DMS153 (cell line): ENCODE measurements at regions not wholly inside any gene's neighbourhood (a gene's known extent, or its start where the extent isn't known, plus 50 kb on each side); places are given as distances from the start of the nearest gene placed in this dataset.

Source experiments
- DNase-seq: peaks from one replicate; lab custom pipeline; 2025; lab: John Stamatoyannopoulos, UW

DNA sequence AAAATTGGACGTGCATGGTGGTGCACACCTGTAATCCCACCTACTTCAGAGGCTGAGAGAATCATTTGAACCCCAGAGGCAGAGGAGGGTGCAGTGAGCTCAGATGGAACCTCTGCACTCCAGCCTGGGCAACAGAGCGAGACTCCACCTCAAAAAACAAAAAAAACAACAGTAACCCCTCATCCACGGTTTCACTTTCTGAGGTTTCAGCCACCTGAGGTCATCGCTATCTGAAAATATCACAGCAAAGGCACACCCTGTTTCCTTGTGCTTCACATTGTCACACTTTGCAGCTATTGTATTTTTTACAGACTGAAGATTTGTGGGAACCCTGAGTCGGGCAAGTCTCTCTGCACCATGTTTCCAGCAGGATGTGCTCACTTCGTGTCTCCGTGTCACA, 54.1 kb upstream of the FOXQ1 start:
- DNase-seq: no peak

DNA sequence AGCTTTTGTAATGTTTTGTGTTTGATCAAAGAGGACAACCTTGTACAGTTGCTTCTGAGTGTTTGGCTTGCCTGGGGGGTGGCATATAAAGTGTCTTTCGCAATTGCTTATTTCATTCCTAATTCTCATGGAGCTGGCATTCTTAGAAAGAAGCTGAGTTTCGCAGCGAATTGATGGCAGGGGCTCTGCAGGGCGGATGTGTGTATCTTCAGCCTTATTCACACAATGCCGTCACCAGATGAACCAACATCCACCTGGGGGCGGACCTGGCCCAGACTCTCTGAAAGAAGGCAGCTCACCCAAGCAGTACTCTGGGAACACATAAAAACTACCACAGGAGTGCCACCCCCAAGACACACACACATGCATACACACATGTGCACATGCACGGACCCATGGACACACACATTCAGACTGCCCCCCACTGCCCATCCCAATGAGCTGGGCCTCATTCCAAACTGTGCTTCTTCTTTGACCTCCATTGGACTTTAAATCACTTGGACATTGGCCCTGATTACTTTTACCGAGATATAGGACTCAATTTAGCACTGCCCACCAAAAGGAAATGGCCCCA, 55.4 kb upstream of the FOXQ1 start:
- no peak for DNase-seq

DNA sequence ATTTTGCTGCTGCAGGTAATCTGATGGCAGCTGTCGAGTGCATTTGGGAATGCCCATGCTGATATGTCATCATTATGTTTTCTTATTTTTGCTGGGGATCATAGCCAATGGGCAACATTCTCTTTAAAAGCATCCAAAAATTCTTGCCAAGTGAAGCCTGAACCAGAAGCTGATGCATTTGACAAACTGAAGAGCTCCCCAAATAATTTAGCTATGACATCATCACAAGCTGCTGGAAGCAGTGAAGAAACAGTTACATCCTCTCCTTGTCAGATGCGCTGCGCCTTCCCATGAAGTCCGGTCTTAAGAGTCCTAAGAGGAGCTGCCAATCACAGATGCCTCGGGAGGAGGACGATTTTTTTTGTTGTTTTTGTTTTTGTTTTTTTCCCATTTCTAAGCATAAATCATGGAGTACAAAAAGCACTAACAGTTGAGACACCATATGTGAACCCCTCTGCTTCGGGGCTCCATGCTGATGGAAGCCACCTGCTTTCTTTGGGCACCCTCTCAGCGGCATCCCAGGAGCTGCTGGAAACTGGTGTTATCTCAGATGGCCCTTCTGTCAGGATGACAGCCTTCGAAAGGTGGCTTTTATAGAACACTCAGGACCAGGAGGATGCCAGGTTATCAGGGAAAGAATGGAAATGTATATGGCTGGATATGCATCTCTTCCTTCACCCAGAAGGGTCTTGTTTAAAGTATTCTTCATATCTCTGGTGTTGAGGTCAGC, 56.1 kb upstream of the FOXQ1 start:
- no peak for DNase-seq

DNA sequence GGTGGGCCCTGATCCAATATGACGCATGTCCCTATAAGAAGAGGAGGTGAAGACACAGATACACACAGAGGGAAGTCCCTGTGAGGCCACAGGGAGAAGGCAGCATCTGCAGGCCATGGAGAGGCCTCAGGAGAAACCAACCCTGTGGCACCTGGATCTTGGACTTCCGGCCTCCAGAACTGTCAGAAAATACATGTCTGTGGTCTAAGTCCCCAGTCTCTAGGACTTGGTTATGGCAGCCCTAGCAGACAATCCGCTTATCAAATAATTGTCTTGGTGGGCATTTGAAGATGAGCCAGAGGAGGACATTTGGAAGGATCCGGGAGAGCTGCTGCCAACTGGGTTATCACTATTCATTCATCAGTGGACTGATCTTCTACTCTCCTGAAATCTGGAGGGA, 57.6 kb upstream of the FOXQ1 start:
- no peak for DNase-seq

DNA sequence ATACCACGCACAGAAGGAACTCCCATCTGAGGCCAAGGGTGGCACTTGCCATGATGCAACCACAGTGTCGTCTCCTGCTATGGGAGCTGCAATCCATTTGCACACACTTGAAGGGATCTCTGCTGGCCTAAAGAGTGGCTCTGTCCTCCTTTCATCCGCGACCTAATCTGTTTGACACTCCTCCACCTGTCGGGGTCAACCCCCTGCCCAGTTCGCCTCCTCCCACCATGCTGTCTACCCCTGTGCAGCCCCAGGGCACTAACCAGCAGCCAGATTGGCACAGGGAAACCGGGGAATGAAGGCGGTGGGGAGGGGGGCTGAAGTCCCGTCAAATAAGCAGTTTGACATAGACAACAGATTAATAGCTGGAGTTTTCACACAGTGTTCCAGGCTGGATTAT, 58.1 kb upstream of the FOXQ1 start:
- DNase-seq: no peak

DNA sequence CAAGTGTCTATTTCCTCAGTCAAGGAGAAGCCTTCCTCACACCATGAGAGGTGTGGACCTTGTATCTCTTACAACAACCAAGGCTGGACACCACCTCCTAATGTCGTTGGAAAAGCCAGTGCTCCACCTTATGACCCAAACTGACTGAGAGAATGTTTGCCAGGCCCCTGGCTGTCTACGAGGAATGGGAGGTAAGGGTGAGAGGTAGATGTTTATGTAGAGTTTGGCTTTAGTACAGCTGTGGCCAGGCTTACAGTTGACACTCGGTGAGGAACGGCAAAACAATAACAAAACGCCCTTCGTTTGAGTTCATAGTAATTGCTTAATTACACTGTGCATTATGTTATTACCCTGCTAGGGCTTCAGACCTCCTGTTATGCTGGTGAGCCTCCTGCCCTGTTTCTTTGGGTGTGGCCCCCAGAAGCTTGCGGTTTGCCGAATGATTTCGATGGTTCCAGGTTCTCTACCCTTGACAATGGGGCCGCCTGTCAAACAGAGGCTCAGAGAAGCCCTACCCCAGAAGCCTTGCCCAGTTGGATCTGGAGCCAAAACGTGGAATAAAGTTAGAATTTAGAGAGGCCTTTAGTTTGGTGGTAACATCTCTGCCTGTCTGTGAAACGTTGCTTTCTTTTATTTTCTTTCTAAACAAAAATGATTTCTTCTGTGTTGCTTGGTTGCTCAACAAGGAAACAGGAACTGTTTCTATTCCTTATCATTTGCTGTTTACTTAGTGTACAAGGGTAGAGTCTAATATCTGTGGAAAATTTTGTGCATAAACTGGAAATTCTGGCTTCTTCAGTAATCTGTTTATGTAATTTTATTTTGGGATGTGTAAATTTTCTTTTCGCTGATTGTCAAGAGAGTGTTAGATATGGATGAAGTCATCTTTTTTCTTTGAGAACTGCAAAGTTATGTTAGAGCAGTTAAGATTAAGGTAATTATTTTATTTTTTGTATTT, 60.4 kb upstream of the FOXQ1 start:
- DNase-seq: no peak

DNA sequence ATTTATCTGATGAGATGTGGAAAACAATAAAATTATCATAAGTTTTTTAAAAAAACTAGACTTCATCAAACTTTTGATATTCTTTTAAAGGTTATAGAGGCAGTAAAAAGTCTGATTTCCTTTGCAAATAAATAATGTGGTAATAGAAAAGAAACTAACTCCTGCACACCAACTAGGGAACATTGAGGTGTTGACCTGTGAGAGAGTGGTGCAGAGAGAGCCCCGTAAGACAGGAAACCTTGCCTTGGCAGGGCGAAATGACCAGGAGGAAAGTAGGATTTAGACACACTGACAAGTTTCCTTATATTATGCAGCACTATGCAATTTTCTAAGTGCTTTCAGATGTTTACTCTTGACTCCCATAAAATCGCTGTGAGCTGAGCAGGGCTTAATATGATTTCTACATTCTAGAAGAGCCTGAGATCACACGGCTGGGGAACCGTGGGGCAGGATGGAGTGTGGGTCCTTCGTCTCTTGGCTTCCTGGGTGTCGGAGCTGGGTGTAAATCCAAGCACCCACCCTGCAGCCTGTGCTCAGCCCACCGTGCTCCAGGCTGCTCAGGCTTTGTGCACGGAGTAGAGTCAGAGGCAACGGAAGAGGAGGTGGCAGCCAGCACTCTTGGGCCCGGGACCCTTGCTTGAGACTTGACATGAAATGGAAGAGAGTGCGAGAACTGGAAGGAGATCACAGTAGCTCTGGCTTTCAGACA, 61.3 kb upstream of the FOXQ1 start:
- no peak for DNase-seq

DNA sequence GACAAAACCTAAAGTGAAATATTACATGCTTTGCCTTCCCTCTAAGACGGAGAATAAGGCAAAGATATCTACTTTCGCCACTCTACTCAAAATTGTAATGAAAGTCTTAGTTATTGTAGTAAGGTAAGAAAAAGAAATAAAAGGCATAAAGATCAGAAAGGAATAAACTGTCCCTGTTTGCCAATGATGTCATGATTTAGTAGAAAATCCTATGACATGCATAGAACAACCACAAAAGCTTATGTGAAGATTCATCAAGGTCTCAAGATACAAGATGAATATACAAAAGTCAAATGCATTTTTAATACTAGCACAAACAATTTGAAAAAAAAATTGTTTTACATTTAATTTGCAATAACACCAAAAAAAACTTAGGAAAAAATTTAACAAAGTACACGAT, 64.0 kb upstream of the FOXQ1 start:
- DNase-seq: no peak

DNA sequence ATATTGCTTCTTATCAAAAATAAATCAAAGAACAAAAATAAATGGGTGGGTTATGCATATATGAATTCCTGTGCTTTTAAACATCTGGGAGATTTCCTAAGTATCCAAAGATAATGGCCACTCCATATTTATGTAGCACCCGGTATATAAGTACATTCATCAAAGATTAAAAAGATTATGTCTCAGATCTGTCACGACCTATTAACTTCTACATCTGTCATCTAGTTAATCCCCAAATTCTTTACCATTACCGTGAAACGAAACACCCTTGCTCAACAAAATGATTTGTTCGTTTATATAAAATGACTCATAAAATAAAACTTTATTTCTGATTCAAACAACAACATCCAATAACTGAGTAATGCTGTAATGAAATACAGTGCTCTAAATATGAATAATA, 64.8 kb upstream of the FOXQ1 start:
- no peak for DNase-seq

DNA sequence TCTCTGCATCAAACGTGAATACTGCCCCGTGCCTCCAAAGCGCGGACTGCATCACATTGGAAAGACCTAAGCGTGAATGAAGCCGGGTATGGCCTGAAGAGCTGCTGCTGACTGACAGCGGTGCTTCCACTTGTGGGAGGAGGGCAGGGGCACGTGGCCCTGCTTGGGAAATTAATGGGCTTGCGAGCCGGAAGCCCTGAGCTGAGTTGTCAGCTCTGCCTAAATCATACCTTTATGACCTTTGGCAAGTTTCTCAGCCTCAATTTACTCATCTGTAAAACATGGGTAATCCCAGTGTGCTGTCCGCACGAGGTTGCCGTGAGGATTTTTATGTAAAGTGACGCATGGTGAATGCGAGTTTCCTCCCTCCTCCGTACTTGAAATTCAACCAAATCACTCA, 67.0 kb upstream of the FOXQ1 start:
- no peak for DNase-seq

DNA sequence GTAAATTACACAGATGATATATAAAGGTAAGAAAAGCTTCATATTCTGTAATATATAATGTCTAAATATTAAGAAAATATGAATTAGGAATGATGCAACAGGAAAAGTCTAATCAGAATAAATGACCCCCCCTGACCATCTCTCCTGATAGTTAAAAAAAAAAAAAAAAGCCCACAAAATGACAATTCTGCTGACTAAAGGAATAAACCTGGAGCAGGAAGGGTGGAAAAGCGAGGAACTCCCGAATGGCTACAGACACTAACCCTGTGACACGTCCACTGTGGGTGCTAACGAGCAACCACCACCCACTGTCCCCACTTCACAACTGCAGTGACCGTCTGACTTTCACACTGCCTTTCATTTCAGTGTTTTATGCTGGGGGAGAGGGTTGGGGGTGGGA, 67.6 kb upstream of the FOXQ1 start:
- DNase-seq: no peak

DNA sequence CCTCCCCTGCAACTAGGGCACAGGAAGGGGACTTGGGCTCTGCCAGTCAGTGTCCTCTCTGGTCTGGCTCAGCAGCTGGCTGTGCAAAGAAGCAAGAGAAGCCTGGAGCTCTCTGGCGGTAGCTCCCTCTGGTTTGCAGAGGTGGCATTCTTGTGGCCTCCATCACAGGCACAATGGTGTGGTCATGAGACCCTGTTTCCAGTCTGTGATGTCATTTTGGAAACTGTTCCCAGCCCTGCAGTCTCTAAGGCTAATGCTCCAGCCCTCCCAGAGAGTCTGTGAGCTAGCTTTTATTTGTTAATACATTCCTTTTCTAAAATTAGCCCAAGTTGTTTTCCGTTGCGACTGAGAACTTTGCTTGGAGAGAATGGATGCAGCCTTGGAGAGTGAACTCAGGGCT, 69.5 kb upstream of the FOXQ1 start:
- DNase-seq: no peak

DNA sequence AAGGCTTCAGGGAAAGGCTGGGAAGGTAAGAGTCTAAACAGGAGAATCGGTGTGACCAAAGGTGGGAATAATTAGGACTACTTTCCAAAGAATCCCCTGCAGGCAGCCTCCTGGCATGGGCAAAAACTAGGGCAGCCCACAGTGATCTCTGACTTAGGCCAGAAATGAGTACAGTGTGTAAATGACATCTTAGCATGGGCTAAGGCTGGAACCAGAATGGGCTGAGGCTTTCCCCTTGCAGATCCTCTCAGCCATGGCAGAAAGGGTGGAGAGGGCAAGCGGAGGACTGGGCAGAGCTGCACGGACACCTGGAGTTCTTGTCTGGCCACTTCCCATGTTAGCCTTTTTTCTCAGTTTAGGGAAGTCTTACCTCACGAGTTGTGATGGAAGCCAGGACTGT, 69.9 kb upstream of the FOXQ1 start:
- DNase-seq: no peak

DNA sequence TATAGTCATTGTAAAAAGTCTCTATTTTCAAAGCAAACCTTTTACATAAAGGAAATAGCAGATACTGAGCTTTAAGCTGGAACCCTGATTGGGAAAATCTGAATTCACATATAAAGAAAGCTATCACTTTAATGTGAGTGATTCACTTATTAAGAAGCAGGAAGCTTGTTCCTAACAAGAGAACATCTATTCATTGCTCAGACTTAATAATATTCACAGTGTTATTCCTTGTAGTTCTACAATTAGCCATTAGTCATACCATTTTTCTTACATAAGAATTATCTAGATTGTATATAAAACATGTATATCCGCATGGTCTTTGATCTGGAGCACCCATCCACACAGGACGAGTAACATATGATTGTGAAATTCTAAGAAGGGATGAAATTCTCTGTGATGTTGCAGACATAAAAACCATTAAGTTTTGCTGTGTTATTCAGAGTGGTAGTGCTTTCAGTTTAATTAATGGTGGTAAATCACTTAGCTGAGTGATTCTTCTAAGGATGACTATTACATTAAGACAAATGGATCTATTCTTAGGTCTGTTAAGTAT, 71.1 kb upstream of the FOXQ1 start:
- no peak for DNase-seq

DNA sequence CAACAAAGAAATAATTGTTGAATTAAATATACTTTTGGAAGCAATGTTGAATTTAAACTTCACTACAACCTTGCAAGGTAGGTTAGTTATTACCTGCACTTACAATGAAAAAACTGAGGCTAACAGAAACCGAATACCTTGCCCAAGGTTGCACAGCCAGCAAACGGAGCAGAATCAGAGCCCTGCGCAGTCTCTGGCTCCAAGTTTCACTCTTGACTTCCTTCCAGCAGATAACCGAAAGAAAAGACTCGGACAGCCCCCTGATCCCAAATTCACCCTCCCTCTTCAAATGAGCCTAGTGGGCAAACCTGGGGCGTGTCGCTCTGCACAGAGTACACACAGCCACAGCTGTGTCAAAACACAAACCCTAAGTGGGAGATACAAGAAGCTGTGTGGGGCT, 72.1 kb upstream of the FOXQ1 start:
- no peak for DNase-seq

DNA sequence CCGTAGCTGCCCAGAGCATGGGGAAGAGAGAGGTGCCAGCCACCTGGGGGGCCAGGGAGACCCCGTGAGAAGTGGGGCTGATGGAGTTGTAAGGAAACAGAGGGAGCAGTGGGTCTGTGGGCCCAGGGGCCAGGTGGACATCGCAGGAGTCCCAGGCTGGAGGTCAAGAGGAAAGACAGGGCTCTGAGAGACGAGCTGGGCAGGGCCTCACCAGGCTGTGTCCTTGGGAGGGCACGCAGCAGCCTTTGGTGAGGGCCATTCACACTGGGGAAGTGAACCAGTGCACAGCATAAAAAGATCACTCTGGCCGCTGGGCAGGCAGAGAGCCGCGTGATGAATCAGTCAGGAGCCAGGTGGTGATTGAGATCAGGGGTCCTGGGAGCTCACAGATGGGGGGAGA, 73.9 kb upstream of the FOXQ1 start:
- no peak for DNase-seq

DNA sequence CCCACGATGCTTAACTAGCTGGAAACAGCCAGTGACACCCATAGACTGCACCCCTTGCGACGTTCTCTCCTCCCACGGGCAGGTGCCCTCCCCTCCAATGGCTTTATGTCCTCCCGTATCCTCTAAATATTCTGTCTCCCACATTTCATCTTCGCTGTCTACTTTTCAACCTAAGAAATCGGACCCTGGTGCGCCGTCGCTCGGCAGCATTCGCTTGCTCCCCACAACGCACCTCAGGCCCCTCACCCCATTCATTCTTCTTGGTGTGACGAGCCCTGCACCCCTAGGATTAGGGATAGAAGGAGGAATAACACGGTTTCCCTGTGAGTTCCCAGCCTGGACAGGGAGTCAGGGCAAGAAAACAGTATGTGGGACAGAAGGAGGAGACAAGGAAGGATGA, 74.3 kb upstream of the FOXQ1 start:
- DNase-seq: no peak

DNA sequence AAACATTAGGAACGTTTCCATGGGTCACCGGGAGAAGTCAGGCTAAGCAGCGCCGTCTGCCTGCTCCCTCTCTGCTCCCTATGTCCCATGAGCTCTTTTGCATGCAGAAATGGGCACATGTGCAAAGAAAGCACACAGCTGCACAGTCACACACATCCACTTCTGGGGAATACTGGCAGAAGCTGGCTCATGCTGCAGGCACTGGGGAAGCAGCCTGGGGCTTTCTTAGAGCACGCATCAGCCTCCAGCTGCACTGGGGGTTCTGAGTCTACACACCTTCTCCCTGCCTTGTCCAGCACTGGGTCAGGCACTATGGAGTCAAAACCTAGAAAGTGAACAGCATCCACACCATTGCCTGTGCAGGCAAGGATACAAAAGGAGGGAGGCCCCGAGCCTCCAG, 76.1 kb upstream of the FOXQ1 start:
- no peak for DNase-seq

DNA sequence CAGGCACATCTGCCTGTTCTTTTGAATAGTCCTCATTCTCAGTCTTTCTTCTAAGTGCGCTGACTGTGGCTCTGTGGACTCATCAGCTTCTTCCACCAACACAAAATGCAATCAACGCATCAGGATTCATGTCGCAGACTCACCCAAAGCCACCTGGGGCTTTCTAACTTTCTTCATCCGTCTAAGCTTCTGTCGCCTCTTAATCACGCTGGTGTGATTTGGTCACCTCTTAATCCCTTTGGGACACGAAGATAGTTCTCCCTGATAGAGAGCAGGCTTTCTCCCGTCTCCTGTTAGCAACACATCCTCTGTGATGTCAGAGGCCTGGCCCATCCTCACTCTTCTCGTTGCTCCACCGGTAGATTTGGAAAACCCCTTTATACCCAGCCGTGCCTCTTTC, 78.0 kb upstream of the FOXQ1 start:
- no peak for DNase-seq

DNA sequence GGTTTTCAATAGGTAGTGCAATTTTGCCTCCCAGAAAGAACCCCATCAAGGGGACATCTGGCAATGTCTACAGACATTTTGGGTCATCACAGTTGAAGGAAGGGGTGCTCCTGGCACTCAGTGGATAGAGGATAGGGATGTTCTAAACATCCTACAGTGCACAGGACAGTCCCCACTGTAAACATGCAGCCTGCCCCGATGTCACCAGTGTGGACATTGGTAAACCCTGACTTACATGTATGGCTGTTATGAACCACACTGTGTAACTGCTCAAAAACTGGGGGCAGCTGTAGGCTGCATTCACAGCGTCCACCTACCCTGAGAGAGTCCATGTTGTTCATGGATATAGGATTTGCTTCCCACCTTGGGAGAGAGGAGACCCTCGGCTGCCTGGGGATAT, 79.3 kb upstream of the FOXQ1 start:
- DNase-seq: no peak

DNA sequence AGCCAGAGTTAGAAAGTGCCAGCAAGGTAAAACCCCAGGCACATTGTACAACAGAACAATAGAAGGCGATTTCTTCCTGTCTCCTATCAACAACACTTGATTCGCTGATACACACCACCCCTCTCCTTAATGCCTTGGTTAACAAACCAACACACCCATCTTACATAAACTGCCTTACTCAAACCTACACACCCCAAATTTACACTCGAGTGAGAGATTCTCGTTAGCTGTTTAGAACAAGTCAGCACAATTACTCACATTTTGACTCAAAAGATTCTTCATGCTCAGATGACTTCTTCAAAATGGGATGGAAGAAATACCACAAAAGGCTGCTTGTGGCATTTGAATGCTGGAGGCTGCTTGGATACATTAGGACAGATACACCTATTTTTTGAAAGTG, 80.0 kb upstream of the FOXQ1 start:
- DNase-seq: no peak
